Upper lobe of left lung (tissue), 6 donors: ENCODE measurements at regions not wholly inside any gene's neighbourhood (a gene's known extent, or its start where the extent isn't known, plus 50 kb on each side); places are given as distances from the start of the nearest gene placed in this dataset.

Experiments
- ATAC-seq, 2 donors: fragments of 200-7000 bp; cut with Tn5 transposase; one replicate each; pipeline ENCODE4 v1.9.1; 2022; ENCODE audit warnings: mild to moderate bottlenecking in 2 of 2, moderate library complexity in 2 of 2; ENCODE audit not compliant: low FRiP score in 2 of 2
- DNase-seq, 2 donors: peaks; one replicate each; pipeline ENCODE4 v3.0.0-alpha.2; 2019 to 2020
- H3K27ac ChIP-seq, 4 donors: fragments of 200-600 bp; sonication (generic); one replicate each; pipeline ENCODE4 v1.5.1; 2016 to 2019
- H3K27me3 ChIP-seq, 4 donors: fragments of 200-600 bp; sonication (generic); one replicate each; pipeline ENCODE4 v1.5.1; 2017 to 2019
- H3K36me3 ChIP-seq, 4 donors: fragments of 200-600 bp; sonication (generic); one replicate each; pipeline ENCODE4 v1.5.1; 2016 to 2019
- H3K4me1 ChIP-seq, 4 donors: fragments of 200-600 bp; sonication (generic); one replicate each; pipeline ENCODE4 v1.5.1; 2018 to 2019
- H3K4me3 ChIP-seq, 4 donors: fragments of 200-600 bp; sonication (generic); one replicate each; pipeline ENCODE4 v1.5.1; 2017 to 2019; ENCODE audit warnings: mild to moderate bottlenecking in 2 of 4, moderate library complexity in 1 of 4
- H3K9me3 ChIP-seq, 4 donors: fragments of 200-600 bp; sonication (generic); one replicate each; pipeline ENCODE4 v1.5.1; 2018 to 2019
- EP300 ChIP-seq, 4 donors: sonication (generic); formaldehyde crosslinking; IDR thresholded peaks; one replicate each; pipeline ENCODE4 v1.5.1; 2017; ENCODE audit warnings: antibody characterized with exemption in 4 of 4, control low read depth in 2 of 4
- POLR2A ChIP-seq, 4 donors: fragments of 450-650 bp; IDR thresholded peaks; one replicate each; pipeline ENCODE4 v1.5.1; 2016 to 2017; ENCODE audit warnings: antibody characterized with exemption in 4 of 4, mild to moderate bottlenecking in 2 of 4
- POLR2AphosphoS5 ChIP-seq, 2 donors: sonication (generic); formaldehyde crosslinking; IDR thresholded peaks; one replicate each; pipeline ENCODE4 v1.5.1; 2017; ENCODE audit warnings: antibody characterized with exemption in 2 of 2
- WGBS, 2 donors: methylation state at CpG; one replicate each; pipeline ENCODE4 v1.1.5; 2017 to 2018; 5-methylcytosine and 5-hydroxymethylcytosine counted together
- TF ChIP-seq, protein P1 (sequence below), 6 experiments: fragments of 450-650 bp in 4 of 6; fragments of 200-600 bp in 2 of 6; sonication (generic) in 2 of 6; IDR thresholded peaks; one replicate each; pipeline ENCODE4 v1.5.1; 2016 to 2019; ENCODE audit warnings: antibody characterized with exemption in 6 of 6
- donor health status: DM: no; HTN: no; CAD: no; lungs with moderate emphysema.
- donor health status: DM: no; HTN: yes; CAD: no; lungs with severe emphysema.

DNA sequence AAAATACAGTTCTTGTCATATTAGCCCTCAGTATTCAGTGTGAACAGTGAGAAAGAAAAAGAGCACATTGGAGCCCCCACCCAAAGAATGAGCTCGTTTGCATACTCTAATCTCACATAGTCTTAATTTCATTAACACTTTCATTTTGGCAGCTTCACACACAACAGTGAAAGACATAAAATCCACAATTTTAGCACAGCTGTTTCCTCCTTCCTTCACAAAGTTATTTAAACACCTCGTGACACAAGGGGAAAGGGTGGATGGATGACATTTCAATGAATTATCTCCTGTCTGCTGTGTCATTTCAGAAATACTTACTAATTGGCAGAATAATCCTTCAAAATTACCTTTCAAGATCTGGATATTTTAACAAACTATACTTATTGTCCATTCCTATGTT lies 299.3 kb downstream of the KCNJ2 start:
- no peaks in the 10 kb centered on the region for H3K36me3 ChIP-seq
- no peak for TF ChIP-seq POLR2AphosphoS5 (IDR thresholded peaks at IDR 0.05)
- TF ChIP-seq, protein P1, sequence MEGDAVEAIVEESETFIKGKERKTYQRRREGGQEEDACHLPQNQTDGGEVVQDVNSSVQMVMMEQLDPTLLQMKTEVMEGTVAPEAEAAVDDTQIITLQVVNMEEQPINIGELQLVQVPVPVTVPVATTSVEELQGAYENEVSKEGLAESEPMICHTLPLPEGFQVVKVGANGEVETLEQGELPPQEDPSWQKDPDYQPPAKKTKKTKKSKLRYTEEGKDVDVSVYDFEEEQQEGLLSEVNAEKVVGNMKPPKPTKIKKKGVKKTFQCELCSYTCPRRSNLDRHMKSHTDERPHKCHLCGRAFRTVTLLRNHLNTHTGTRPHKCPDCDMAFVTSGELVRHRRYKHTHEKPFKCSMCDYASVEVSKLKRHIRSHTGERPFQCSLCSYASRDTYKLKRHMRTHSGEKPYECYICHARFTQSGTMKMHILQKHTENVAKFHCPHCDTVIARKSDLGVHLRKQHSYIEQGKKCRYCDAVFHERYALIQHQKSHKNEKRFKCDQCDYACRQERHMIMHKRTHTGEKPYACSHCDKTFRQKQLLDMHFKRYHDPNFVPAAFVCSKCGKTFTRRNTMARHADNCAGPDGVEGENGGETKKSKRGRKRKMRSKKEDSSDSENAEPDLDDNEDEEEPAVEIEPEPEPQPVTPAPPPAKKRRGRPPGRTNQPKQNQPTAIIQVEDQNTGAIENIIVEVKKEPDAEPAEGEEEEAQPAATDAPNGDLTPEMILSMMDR (IDR thresholded peaks at IDR 0.05): no peak
- TF ChIP-seq POLR2A (IDR thresholded peaks at IDR 0.05): no peak
- no peak for TF ChIP-seq EP300 (IDR thresholded peaks at IDR 0.05)
- DNase-seq: no peak
- H3K4me1 ChIP-seq: no peaks in the 10 kb centered on the region
- no peak overlapping the region for H3K27ac ChIP-seq
- no peaks in the 10 kb centered on the region for H3K9me3 ChIP-seq
- no peaks in the 10 kb centered on the region for H3K27me3 ChIP-seq
- WGBS, 2 donors: 44 to 55% methylated on average over 2 of the region's 2 CpGs
- ATAC-seq: no peak
- no peak overlapping the region for H3K4me3 ChIP-seq

DNA sequence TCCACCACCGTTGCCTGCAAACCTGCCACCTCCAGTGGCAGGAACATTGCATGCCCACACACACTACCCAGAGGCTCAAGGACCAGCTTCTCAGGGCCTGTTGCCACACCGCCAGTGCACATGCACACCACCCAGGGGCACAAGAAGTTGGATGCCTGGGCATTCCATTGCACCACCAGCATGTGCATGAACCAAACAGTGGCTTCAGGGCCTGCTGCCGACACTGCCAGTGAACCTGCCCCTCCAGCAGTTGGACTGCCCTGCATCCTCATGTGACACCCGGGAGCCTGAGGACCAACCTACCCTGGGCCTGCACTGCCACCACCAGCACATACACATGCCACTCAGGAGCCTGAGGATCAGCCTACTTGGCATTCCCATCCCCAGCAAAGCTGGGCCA lies 303.7 kb downstream of the KCNJ2 start:
- no peaks in the 10 kb centered on the region for H3K4me1 ChIP-seq

DNA sequence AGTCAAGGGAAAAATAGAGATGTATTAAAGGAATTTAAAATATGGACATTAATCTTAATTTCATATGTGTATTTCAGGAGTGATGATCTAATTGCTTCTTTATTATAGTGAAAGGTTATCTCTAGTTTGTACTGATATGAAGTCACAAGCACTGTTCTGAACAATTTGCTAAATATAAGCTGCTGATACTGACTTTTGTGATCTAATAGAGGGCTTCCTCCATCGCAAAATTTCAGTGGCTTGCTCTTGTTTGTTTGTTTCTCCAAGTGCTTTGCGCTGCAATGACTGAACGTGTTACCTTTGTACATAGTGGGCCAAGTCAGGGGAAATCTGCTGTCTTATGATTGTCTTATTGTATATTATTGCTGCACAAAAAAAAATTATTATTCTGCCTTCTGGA lies 307.0 kb downstream of the KCNJ2 start:
- Histone ChIP-seq H3K27ac (no peak overlapping the region), H3K4me1 (no peaks in the 10 kb centered on the region), H3K9me3 (peaks cover 0 to 5% (median 0%) of the 10 kb centered on the region in 4 donors), H3K36me3 (no peaks in the 10 kb centered on the region), H3K4me3 (no peak overlapping the region), H3K27me3 (no peaks in the 10 kb centered on the region)
- no peak for DNase-seq
- TF ChIP-seq EP300 (IDR thresholded peaks at IDR 0.05) (no peak), POLR2A (IDR thresholded peaks at IDR 0.05) (no peak), POLR2AphosphoS5 (IDR thresholded peaks at IDR 0.05) (no peak)
- TF ChIP-seq, protein P1 (IDR thresholded peaks at IDR 0.05): no peak
- ATAC-seq: no peak
- 81 to 85% methylated on average over 3 of the region's 3 CpGs for WGBS, 2 donors

More for the DNA sequence above, 303.7 kb downstream of the KCNJ2 start:
- Histone ChIP-seq H3K36me3 (no peaks in the 10 kb centered on the region), H3K27me3 (no peaks in the 10 kb centered on the region), H3K4me3 (no peak overlapping the region), H3K27ac (no peak overlapping the region), H3K9me3 (peaks cover 0 to 5% (median 0%) of the 10 kb centered on the region in 4 donors)
- WGBS, 2 donors: 89 to 100% methylated on average over 2 to 4 of the region's 4 CpGs
- no peak for ATAC-seq
- peak in 1 of 2 donors; percentile 12 for DNase-seq
- no peak for TF ChIP-seq EP300 (IDR thresholded peaks at IDR 0.05)
- TF ChIP-seq POLR2AphosphoS5 (IDR thresholded peaks at IDR 0.05): no peak
- TF ChIP-seq POLR2A (IDR thresholded peaks at IDR 0.05): no peak
- TF ChIP-seq, protein P1 (IDR thresholded peaks at IDR 0.05): no peak

DNA sequence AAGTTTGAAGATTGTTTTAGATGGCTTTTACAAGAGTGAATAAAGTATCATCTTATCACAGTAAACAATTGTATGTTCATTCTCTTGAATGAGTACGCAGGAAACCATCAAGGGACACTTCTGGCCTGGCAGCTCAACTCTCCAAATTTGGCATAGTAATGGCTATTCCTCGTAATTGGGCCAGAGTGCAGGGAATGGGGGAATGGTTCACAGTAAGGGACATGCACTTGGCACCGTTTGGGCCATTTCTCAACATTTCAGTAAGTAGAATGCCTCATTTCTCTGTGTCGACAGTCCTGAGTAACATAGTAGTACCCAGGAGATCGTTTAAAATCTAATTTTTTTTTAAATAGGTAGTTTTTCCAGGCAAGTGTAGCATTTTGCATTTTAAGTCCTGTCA lies 309.6 kb downstream of the KCNJ2 start:
- no peak for DNase-seq

DNA sequence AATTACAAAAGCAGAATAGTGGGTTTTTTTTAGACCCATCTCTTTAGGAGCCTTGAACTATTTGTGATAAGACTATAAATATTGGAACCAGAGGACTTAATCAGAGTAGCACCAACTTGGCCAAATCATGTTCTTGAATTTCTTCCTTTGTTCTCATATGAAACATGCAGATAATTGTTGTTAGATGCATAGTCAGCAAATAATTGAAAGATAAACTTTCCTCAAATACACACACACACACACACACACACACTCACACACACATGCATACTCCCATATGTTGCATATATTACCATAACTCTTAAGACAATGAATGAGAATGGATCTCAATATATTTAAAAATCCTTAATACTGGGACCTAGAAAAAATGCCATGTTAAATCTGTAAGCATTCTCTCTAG lies 310.4 kb downstream of the KCNJ2 start:
- Histone ChIP-seq H3K9me3 (peaks cover 0 to 8% (median 4%) of the 10 kb centered on the region in 4 donors), H3K4me1 (no peaks in the 10 kb centered on the region), H3K27ac (no peak overlapping the region), H3K36me3 (no peaks in the 10 kb centered on the region), H3K4me3 (no peak overlapping the region), H3K27me3 (no peaks in the 10 kb centered on the region)
- ATAC-seq: no peak
- TF ChIP-seq POLR2AphosphoS5 (IDR thresholded peaks at IDR 0.05) (no peak), EP300 (IDR thresholded peaks at IDR 0.05) (no peak), POLR2A (IDR thresholded peaks at IDR 0.05) (no peak)
- TF ChIP-seq, protein P1 (IDR thresholded peaks at IDR 0.05): no peak
- DNase-seq: no peak

More for the DNA sequence above, 309.6 kb downstream of the KCNJ2 start:
- Histone ChIP-seq H3K4me1 (no peaks in the 10 kb centered on the region), H3K36me3 (no peaks in the 10 kb centered on the region), H3K27ac (no peak overlapping the region), H3K27me3 (no peaks in the 10 kb centered on the region), H3K9me3 (peaks cover 0 to 12% (median 3%) of the 10 kb centered on the region in 4 donors), H3K4me3 (no peak overlapping the region)
- peak in 1 of 2 donors; percentile 21 for TF ChIP-seq POLR2AphosphoS5 (IDR thresholded peaks at IDR 0.05)
- TF ChIP-seq, protein P1 (IDR thresholded peaks at IDR 0.05): no peak
- WGBS, 2 donors: 49 to 58% methylated on average over 5 of the region's 5 CpGs
- ATAC-seq: no peak
